ENCODE measurements at regions not wholly inside any gene's neighbourhood (a gene's known extent, or its start where the extent isn't known, plus 50 kb on each side); places are given as distances from the start of the nearest gene placed in this dataset.

GRCh38 chr2:150282771-150283371, 204.6 kb downstream of the RND3 start:
- intact Hi-C loops (cut with DNase I; ENCODE audit: low total_unique reads), result no loop called here
- 41 to 77% (median 69%) methylated on average over 2 of the region's 2 CpGs for WGBS, 5 donors
- Histone ChIP-seq H3K27ac (peak overlapping the region in 1 of 5 donors; percentile 30), H3K9me3 (peaks cover 0 to under 1% (median 0%) of the 10 kb centered on the region in 4 donors), H3K27me3 (no peaks in the 10 kb centered on the region), H3K4me1 (peaks cover 0 to 5% (median 0%) of the 10 kb centered on the region in 4 donors), H3K4me3 (no peak overlapping the region), H3K36me3 (no peaks in the 10 kb centered on the region)
- no peak for TF ChIP-seq CTCF (IDR thresholded peaks at IDR 0.05)
- TF ChIP-seq POLR2AphosphoS5 (IDR thresholded peaks at IDR 0.05), result peak in 2 of 3 donors; percentile 24 to 37
- no peak for DNase-seq

- no peak for DNase-seq
- H3K27ac ChIP-seq, result peak overlapping the region in 1 of 5 donors; percentile 30
- H3K27me3 ChIP-seq, result no peaks in the 10 kb centered on the region
- H3K4me1 ChIP-seq, result peaks cover 0 to 5% (median 0%) of the 10 kb centered on the region in 4 donors
- 83 to 87% (median 86%) methylated on average over 4 of the region's 4 CpGs for WGBS, 5 donors
- H3K4me3 ChIP-seq, result no peak overlapping the region
- peaks cover 0 to 5% (median 0%) of the 10 kb centered on the region in 4 donors for H3K9me3 ChIP-seq
- H3K36me3 ChIP-seq, result no peaks in the 10 kb centered on the region
- intact Hi-C loops (cut with DNase I; ENCODE audit: low total_unique reads), result no loop called here
- TF ChIP-seq POLR2A (IDR thresholded peaks at IDR 0.05), result no peak
Measured at GRCh38 chr2:150282357-150282756, 205.1 kb downstream of the RND3 start.

- Histone ChIP-seq H3K27ac (peak overlapping the region in 3 of 5 donors; percentile 9 to 57 (median 14)), H3K27me3 (no peaks in the 10 kb centered on the region), H3K9me3 (peaks cover 0 to 18% (median 11%) of the 10 kb centered on the region in 4 donors), H3K36me3 (no peaks in the 10 kb centered on the region), H3K4me3 (no peak overlapping the region), H3K4me1 (peaks cover 0 to 5% (median 0%) of the 10 kb centered on the region in 4 donors)
- WGBS, 5 donors, result 23 to 50% (median 42%) methylated on average over 1 of the region's 1 CpG
- TF ChIP-seq POLR2AphosphoS5 (IDR thresholded peaks at IDR 0.05) (peak in 2 of 3 donors; percentile 7 to 29), POLR2A (IDR thresholded peaks at IDR 0.05) (no peak)
- DNase-seq, result peak in 1 of 2 donors; percentile 71
- intact Hi-C loops (cut with DNase I; ENCODE audit: low total_unique reads), result no loop called here
Measured at GRCh38 chr2:150280231-150280630, 207.2 kb downstream of the RND3 start.

- Histone ChIP-seq H3K27me3 (no peaks in the 10 kb centered on the region), H3K4me1 (peaks cover 0 to 5% (median 0%) of the 10 kb centered on the region in 4 donors), H3K36me3 (no peaks in the 10 kb centered on the region), H3K9me3 (peaks cover 0 to 18% (median 11%) of the 10 kb centered on the region in 4 donors), H3K27ac (peak overlapping the region in 2 of 5 donors; percentile 0 to 57), H3K4me3 (no peak overlapping the region)
- WGBS, 5 donors, result 51 to 79% (median 70%) methylated on average over 1 of the region's 1 CpG
- DNase-seq, result no peak
- TF ChIP-seq CTCF (IDR thresholded peaks at IDR 0.05) (no peak), POLR2AphosphoS5 (IDR thresholded peaks at IDR 0.05) (no peak), EP300 (IDR thresholded peaks at IDR 0.05) (no peak), POLR2A (IDR thresholded peaks at IDR 0.05) (no peak)
- intact Hi-C loops (cut with DNase I; ENCODE audit: low total_unique reads), result no loop called here
Measured at GRCh38 chr2:150279686-150280085, 207.8 kb downstream of the RND3 start.

GRCh38 chr2:150276737-150277136, 210.7 kb downstream of the RND3 start:
- H3K9me3 ChIP-seq, result peaks cover 0 to 18% (median 11%) of the 10 kb centered on the region in 4 donors
- TF ChIP-seq POLR2AphosphoS5 (IDR thresholded peaks at IDR 0.05), result no peak
- no peak for TF ChIP-seq EP300 (IDR thresholded peaks at IDR 0.05)
- TF ChIP-seq CTCF (IDR thresholded peaks at IDR 0.05), result no peak
- no peak for TF ChIP-seq POLR2A (IDR thresholded peaks at IDR 0.05)
- 81 to 92% (median 87%) methylated on average over 1 of the region's 1 CpG for WGBS, 5 donors
- no peaks in the 10 kb centered on the region for H3K27me3 ChIP-seq
- no peak for DNase-seq
- no peak overlapping the region for H3K4me3 ChIP-seq
- H3K36me3 ChIP-seq, result no peaks in the 10 kb centered on the region
- H3K27ac ChIP-seq, result no peak overlapping the region
- intact Hi-C loops (cut with DNase I; ENCODE audit: low total_unique reads), result no loop called here
- peaks cover 0 to under 1% (median 0%) of the 10 kb centered on the region in 4 donors for H3K4me1 ChIP-seq

Data from stomach (tissue), 8 donors.